ENCODE measurements at regions not wholly inside any gene's neighbourhood (a gene's known extent, or its start where the extent isn't known, plus 50 kb on each side); places are given as distances from the start of the nearest gene placed in this dataset.

DNA sequence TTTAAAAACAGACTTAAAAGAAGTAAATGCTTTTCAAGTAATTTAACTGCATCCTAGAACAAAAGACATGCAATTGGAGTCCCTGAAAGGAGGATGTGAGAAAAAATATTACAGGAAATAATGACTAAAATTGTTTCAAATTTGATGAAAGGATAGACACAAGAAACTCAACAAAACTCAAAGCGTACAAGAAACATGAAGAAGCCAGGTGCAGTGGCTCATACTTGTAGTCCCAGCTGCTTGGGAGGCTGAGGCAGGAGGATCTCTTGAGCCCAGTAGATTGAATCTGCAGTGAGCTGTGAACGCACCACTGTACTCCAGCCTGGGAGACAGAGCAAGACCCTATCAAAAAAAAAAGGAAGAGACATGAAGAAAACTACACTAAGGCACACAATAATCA lies 118.1 kb upstream of the SLC39A10 start:
- Histone ChIP-seq H3K27me3 (ENCODE audit: insufficient read depth, low read depth, severe bottlenecking) (no peaks in the 10 kb centered on the region), H3K4me3 (ENCODE audit: low read depth, low read length) (no peak overlapping the region), H3K9me3 (ENCODE audit: severe bottlenecking) (no peaks in the 10 kb centered on the region), H3K36me3 (no peaks in the 10 kb centered on the region), H3K27ac (no peak overlapping the region)
- no peak for DNase-seq
- TF ChIP-seq, protein P1, sequence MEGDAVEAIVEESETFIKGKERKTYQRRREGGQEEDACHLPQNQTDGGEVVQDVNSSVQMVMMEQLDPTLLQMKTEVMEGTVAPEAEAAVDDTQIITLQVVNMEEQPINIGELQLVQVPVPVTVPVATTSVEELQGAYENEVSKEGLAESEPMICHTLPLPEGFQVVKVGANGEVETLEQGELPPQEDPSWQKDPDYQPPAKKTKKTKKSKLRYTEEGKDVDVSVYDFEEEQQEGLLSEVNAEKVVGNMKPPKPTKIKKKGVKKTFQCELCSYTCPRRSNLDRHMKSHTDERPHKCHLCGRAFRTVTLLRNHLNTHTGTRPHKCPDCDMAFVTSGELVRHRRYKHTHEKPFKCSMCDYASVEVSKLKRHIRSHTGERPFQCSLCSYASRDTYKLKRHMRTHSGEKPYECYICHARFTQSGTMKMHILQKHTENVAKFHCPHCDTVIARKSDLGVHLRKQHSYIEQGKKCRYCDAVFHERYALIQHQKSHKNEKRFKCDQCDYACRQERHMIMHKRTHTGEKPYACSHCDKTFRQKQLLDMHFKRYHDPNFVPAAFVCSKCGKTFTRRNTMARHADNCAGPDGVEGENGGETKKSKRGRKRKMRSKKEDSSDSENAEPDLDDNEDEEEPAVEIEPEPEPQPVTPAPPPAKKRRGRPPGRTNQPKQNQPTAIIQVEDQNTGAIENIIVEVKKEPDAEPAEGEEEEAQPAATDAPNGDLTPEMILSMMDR (IDR thresholded peaks at IDR 0.05; ENCODE audit: low read depth, low read length) = no peak

DNA sequence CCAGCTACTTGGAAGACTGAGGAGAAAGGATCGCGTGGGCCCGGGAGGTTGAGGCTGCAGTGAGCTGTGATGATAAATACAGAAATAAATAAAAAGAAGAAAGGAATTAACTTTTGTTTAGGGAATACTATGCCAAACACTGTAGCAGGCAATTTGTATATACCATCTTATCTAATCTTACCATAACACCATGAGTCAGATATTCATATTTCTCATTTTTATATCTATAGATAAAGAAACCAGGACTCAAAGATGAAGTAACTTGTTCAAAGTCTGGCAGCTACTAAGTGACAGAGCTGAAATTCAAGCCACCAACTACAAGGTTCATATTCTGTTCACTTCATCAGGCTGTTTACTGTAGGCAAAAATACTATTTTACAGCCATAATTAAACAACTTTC lies 119.2 kb upstream of the SLC39A10 start:
- TF ChIP-seq, protein P1 (IDR thresholded peaks at IDR 0.05; ENCODE audit: low read depth, low read length) = no peak
- H3K4me3 ChIP-seq (ENCODE audit: low read depth, low read length) = no peak overlapping the region
- no peaks in the 10 kb centered on the region for H3K36me3 ChIP-seq
- no peaks in the 10 kb centered on the region for H3K27me3 ChIP-seq (ENCODE audit: insufficient read depth, low read depth, severe bottlenecking)
- no peaks in the 10 kb centered on the region for H3K9me3 ChIP-seq (ENCODE audit: severe bottlenecking)
- H3K27ac ChIP-seq = no peak overlapping the region
- no peak for DNase-seq

DNA sequence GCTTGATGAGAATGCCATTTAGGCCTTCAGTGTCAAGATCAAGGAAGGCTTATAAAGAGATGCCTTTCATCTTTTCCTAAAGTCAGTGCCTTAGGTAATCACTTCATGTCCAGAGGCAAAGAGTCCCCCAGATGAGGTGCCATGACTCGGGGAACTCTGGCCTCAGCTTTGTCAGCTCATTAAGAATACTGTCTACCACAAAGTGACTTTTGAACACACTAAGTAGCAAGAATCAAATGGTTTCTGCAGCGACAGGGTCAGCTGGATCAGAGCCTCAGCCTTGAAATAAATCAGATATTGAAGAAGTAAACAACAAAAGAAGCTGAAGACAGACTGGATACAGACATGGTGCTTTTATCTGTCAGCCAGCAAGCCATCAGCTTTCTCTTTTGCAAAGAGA lies 120.1 kb upstream of the SLC39A10 start:
- Histone ChIP-seq H3K4me3 (ENCODE audit: low read depth, low read length) (no peak overlapping the region), H3K27ac (no peak overlapping the region), H3K36me3 (no peaks in the 10 kb centered on the region), H3K27me3 (ENCODE audit: insufficient read depth, low read depth, severe bottlenecking) (no peaks in the 10 kb centered on the region), H3K9me3 (ENCODE audit: severe bottlenecking) (no peaks in the 10 kb centered on the region)
- TF ChIP-seq, protein P1 (IDR thresholded peaks at IDR 0.05; ENCODE audit: low read depth, low read length) = no peak
- no peak for DNase-seq

DNA sequence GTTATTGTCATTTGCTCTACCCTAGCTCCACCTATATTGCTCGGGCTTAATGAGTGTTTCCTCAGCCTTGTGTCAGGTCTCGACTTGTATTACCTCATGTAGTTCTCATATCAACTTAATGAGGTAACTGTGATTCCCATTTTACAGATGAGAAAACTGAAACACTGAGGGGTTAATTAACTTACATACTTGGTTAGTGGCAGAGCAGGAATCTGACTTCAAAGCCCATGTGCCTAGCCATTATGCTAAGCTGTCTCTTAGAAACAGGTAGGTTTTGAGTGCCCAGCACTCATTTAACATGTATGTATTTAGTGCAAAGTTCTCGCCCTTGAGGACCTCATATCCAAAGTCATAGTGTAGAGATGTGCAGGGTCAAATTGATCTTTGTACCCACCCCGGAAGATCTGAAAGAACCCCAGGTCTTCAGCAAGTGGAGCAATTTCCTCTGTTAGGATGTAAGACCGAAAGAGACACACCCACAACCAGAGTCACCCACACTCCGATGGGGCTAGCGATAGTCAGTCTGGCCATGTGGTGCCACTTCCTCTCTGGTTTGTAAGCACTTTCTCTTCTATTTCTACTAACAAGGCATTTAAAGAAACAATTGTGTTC lies 121.0 kb upstream of the SLC39A10 start:
- H3K9me3 ChIP-seq (ENCODE audit: severe bottlenecking) = no peaks in the 10 kb centered on the region
- DNase-seq = no peak
- no peak overlapping the region for H3K27ac ChIP-seq
- no peaks in the 10 kb centered on the region for H3K27me3 ChIP-seq (ENCODE audit: insufficient read depth, low read depth, severe bottlenecking)
- H3K36me3 ChIP-seq = no peaks in the 10 kb centered on the region
- H3K4me3 ChIP-seq (ENCODE audit: low read depth, low read length) = no peak overlapping the region
- TF ChIP-seq, protein P1 (IDR thresholded peaks at IDR 0.05; ENCODE audit: low read depth, low read length) = no peak

DNA sequence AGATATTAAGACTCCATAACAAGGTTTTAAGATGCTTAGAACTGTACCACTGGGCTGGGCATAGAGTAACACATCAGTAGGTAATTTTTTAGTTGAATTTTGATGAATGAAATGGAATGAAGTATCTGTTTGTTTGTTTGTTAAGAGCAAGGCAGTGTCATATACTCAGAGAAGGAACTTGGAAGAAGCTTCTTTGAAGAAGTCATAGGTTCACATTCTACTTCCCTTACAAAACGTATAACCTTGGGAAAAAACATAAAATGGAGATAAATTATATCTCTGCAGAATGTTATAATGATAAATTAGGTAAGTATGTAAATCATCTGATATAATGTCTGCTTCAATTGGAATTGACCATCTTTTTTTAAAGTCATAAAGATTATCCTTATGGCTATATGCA lies 122.1 kb upstream of the SLC39A10 start:
- no peak overlapping the region for H3K27ac ChIP-seq
- no peak for DNase-seq
- H3K36me3 ChIP-seq = no peaks in the 10 kb centered on the region
- H3K4me3 ChIP-seq (ENCODE audit: low read depth, low read length) = no peak overlapping the region
- H3K27me3 ChIP-seq (ENCODE audit: insufficient read depth, low read depth, severe bottlenecking) = no peaks in the 10 kb centered on the region
- TF ChIP-seq, protein P1 (IDR thresholded peaks at IDR 0.05; ENCODE audit: low read depth, low read length) = no peak
- no peaks in the 10 kb centered on the region for H3K9me3 ChIP-seq (ENCODE audit: severe bottlenecking)

All from WERI-Rb-1 (cell line).